Coronary artery (tissue), 2 donors: ENCODE measurements at regions not wholly inside any gene's neighbourhood (a gene's known extent, or its start where the extent isn't known, plus 50 kb on each side); places are given as distances from the start of the nearest gene placed in this dataset.
"Not testable (repeated sequence)": the region's sequence is repeated elsewhere in the genome, so short reads cannot be mapped to it uniquely, and the experiment has no call there.

Experiments
- DNase-seq: peaks from one replicate; pipeline ENCODE4 v3.0.0-alpha.2; 2017; ENCODE audit warnings: low spot score
- H3K27ac ChIP-seq, 2 donors: fragments of 200-600 bp; sonication (generic); one replicate each; pipeline ENCODE4 v1.5.1; 2016 to 2019
- H3K4me3 ChIP-seq: fragments of 200-600 bp; sonication (generic); 2 replicates; pipeline ENCODE4 v1.5.1; 2016; ENCODE audit warnings: mild to moderate bottlenecking, moderate library complexity
- TF ChIP-seq, protein P1 (sequence below): fragments of 200-600 bp; sonication (generic); IDR thresholded peaks from one replicate; pipeline ENCODE4 v1.5.1; 2019; ENCODE audit warnings: antibody characterized with exemption

GRCh38 chr4:66767442-66767841 is 777.9 kb downstream of the CENPC start:
- TF ChIP-seq, protein P1, sequence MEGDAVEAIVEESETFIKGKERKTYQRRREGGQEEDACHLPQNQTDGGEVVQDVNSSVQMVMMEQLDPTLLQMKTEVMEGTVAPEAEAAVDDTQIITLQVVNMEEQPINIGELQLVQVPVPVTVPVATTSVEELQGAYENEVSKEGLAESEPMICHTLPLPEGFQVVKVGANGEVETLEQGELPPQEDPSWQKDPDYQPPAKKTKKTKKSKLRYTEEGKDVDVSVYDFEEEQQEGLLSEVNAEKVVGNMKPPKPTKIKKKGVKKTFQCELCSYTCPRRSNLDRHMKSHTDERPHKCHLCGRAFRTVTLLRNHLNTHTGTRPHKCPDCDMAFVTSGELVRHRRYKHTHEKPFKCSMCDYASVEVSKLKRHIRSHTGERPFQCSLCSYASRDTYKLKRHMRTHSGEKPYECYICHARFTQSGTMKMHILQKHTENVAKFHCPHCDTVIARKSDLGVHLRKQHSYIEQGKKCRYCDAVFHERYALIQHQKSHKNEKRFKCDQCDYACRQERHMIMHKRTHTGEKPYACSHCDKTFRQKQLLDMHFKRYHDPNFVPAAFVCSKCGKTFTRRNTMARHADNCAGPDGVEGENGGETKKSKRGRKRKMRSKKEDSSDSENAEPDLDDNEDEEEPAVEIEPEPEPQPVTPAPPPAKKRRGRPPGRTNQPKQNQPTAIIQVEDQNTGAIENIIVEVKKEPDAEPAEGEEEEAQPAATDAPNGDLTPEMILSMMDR, result no peak
- no peak for DNase-seq

GRCh38 chr4:66766557-66766956 is 778.7 kb downstream of the CENPC start:
- DNase-seq, result no peak
- Histone ChIP-seq H3K4me3 (no peak overlapping the region), H3K27ac (no peak overlapping the region)
- TF ChIP-seq, protein P1, result no peak

More at GRCh38 chr4:66767442-66767841, 777.9 kb downstream of the CENPC start:
- Histone ChIP-seq H3K27ac (no peak overlapping the region), H3K4me3 (no peak overlapping the region)

DNA sequence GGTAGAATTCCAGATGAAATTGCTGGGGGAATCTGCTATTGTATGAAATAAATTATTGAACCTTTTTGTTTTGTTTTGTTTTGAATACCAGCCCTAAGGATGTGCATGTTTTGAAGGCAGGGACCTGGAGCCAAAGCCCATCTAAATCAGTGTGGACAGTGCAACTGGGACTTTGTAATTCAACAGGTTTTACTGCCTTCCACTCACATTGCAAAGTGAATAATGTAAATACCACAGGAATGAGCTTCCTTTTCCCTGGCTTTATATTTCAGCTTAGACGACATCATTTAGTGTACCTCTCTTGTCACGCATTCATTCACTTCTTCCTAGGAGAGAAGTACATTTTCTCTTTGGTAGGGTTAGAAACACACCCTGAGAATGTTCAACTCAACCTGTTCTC is 795.0 kb downstream of the CENPC start:
- no peak overlapping the region for H3K4me3 ChIP-seq
- DNase-seq, result no peak

GRCh38 chr4:66746918-66747317 is 798.4 kb downstream of the CENPC start:
- not testable (repeated sequence) for H3K4me3 ChIP-seq, DNase-seq, H3K27ac ChIP-seq

More for the DNA sequence above, 795.0 kb downstream of the CENPC start:
- TF ChIP-seq, protein P1, result no peak
- H3K27ac ChIP-seq, result no peak overlapping the region

GRCh38 chr4:66741081-66741480 is 804.2 kb downstream of the CENPC start:
- TF ChIP-seq, protein P1, result no peak
- no peak overlapping the region for H3K27ac ChIP-seq
- no peak for DNase-seq
- H3K4me3 ChIP-seq, result no peak overlapping the region

DNA sequence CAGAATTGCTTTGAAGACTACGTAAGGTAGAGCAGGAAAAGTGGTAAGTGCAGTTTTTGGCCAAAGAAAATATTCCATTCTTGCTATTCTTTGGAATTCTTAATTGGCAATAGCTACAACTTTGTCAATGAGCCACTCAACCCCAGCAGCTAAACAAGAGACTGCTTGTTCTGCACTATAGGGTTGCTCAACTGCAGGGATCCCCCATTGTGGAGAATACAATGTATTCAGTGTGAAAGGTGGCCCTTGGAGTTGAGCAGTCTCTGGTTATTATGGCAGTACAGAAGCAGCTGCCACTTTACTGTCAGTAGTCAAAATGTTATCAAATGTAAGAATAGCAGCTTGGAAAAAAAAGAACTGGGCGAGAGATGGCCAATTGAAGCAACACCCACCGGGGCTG is 808.7 kb downstream of the CENPC start:
- no peak overlapping the region for H3K27ac ChIP-seq
- no peak for DNase-seq
- TF ChIP-seq, protein P1, result no peak
- no peak overlapping the region for H3K4me3 ChIP-seq

GRCh38 chr4:66728280-66728679 is 817.0 kb downstream of the CENPC start:
- DNase-seq, result no peak

DNA sequence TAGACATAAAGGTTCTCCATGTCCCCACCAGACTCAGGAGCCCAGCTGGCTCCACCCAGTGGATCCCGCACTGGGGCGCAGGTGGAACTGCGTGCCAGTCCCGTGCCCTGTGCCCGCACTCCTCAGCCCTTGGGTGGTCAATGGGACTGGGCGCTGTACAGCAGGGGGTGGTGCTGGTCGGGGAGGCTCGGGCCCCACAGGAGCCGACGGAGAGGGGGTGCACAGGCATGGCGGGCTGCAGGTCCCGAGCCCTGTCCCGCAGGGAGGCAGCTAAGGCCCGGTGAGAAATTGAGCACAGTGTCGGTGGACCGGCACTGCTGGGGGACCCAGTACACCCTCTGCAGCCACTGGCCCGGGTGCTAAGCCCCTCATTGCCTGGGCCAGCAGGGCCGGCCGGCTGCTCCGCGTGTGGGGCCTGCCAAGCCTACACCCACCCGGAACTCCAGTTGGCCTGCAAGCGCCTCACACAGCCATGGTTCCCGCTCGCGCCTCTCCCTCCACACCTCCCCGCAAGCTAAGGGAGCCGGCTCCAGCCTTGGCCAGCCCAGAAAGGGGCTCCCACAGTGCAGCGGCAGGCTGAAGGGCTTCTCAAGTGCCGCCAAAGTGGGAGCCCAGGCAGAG is 832.9 kb downstream of the CENPC start:
- not testable (repeated sequence) for H3K4me3 ChIP-seq, H3K27ac ChIP-seq, DNase-seq

More at GRCh38 chr4:66728280-66728679, 817.0 kb downstream of the CENPC start:
- Histone ChIP-seq H3K4me3 (no peak overlapping the region), H3K27ac (no peak overlapping the region)
- TF ChIP-seq, protein P1, result no peak
